H1 (cell line): ENCODE measurements at regions not wholly inside any gene's neighbourhood (a gene's known extent, or its start where the extent isn't known, plus 50 kb on each side); places are given as distances from the start of the nearest gene placed in this dataset.

Experiments used
- CTCF ChIA-PET: fragments of 300-600 bp; sonication (Branson Sonifier 250); formaldehyde crosslinking; loops from one replicate; lab custom pipeline; 2021; ENCODE audit not compliant: partially characterized antibody; lab: Charles Lee
- POLR2A ChIA-PET: fragments of 300-600 bp; sonication (Branson Sonifier 250); formaldehyde crosslinking; loops from one replicate; lab custom pipeline; 2021; ENCODE audit warnings: inconsistent platforms; ENCODE audit not compliant: partially characterized antibody; lab: Charles Lee
- DNase-seq, 2 experiments: peaks; one replicate each; pipeline versions ENCODE4 v3.0.0 to v3.0.0-alpha.2; 2010 to 2022; ENCODE audit warnings: low spot score in 2 of 2, low read depth in 1 of 2, mixed read lengths in 1 of 2
- FAIRE-seq: peaks from 2 replicates; lab custom pipeline; 2011; peaks lifted over from hg19 to GRCh38; lab: Jason Lieb, UNC
- H2AFZ ChIP-seq: 2 replicates; pipeline ENCODE4 v1.8.1; 2012; ENCODE audit warnings: low read length, inconsistent platforms
- H2AK5ac ChIP-seq: 2 replicates; pipeline ENCODE4 v1.6.1; 2013; ENCODE audit warnings: low read depth, low read length
- H2BK120ac ChIP-seq: replicated peaks from 2 replicates; pipeline ENCODE3; 2013; ENCODE audit warnings: low read depth, low read length, inconsistent platforms
- H2BK12ac ChIP-seq: 2 replicates; pipeline ENCODE4 v1.6.1; 2013; ENCODE audit warnings: low read depth, low read length
- H2BK15ac ChIP-seq: 2 replicates; pipeline ENCODE4 v1.6.1; 2013; ENCODE audit warnings: low read length
- H2BK20ac ChIP-seq: 2 replicates; pipeline ENCODE4 v1.6.1; 2013; ENCODE audit warnings: low read length
- H2BK5ac ChIP-seq: 2 replicates; pipeline ENCODE4 v1.6.1; 2013; ENCODE audit warnings: low read depth, low read length
- H3K14ac ChIP-seq: 2 replicates; pipeline ENCODE4 v1.6.1; 2013; ENCODE audit warnings: inconsistent platforms; ENCODE audit not compliant: insufficient read length
- H3K18ac ChIP-seq: 2 replicates; pipeline ENCODE4 v1.6.1; 2013; ENCODE audit warnings: low read length; ENCODE audit errors: extremely low read depth
- H3K23ac ChIP-seq: 2 replicates; pipeline ENCODE4 v1.6.1; 2013; ENCODE audit warnings: inconsistent platforms; ENCODE audit not compliant: insufficient read length
- H3K23me2 ChIP-seq: 2 replicates; pipeline ENCODE4 v1.6.1; 2013; ENCODE audit warnings: low read depth, low read length
- H3K27ac ChIP-seq: 2 replicates; pipeline ENCODE4 v1.6.1; 2011; ENCODE audit warnings: low read depth, low read length, inconsistent platforms
- H3K27me3 ChIP-seq, 4 experiments: replicated peaks in 1 of 4; 1 replicate in 1 of 4; 2 replicates in 3 of 4; pipeline versions ENCODE4 v1.6.1 to v1.8.1; 2011 to 2013; ENCODE audit warnings: low read length in 3 of 4, mild to moderate bottlenecking in 3 of 4, inconsistent platforms in 2 of 4, mixed read lengths in 2 of 4, moderate library complexity in 1 of 4; ENCODE audit not compliant: control insufficient read depth in 3 of 4, insufficient read depth in 3 of 4; ENCODE audit errors: extremely low read depth in 1 of 4
- H3K36me3 ChIP-seq, 4 experiments: 2 replicates each; pipeline versions ENCODE4 v1.6.1 to v1.8.1; 2011 to 2013; ENCODE audit warnings: mild to moderate bottlenecking in 4 of 4, low read length in 3 of 4, moderate library complexity in 2 of 4, control low read depth in 1 of 4, inconsistent platforms in 1 of 4; ENCODE audit not compliant: insufficient read depth in 4 of 4, control insufficient read depth in 2 of 4
- H3K4ac ChIP-seq: replicated peaks from 2 replicates; pipeline ENCODE3; 2013; ENCODE audit warnings: low read length, low read depth, mixed read lengths, inconsistent platforms; ENCODE audit not compliant: insufficient read length
- H3K4me1 ChIP-seq, 4 experiments: replicated peaks in 1 of 4; 1 replicate in 1 of 4; 2 replicates in 3 of 4; pipeline versions ENCODE4 v1.6.1 to v1.8.1; 2011 to 2013; ENCODE audit warnings: low read length in 3 of 4, inconsistent platforms in 2 of 4, mixed read lengths in 1 of 4; ENCODE audit not compliant: insufficient read depth in 4 of 4, control insufficient read depth in 3 of 4
- H3K4me2 ChIP-seq, 2 experiments: 2 replicates each; pipeline versions ENCODE4 v1.6.1 to v1.8.1; 2011 to 2013; ENCODE audit warnings: low read depth in 2 of 2, low read length in 2 of 2, control low read depth in 1 of 2, inconsistent platforms in 1 of 2, mild to moderate bottlenecking in 1 of 2; ENCODE audit not compliant: insufficient read depth in 1 of 2
- H3K4me3 ChIP-seq, 4 experiments: fragments of 200-600, 300-600 bp in 1 of 4; sonication (generic), shearing (Covaris generic), sonication (Bioruptor Twin) in 1 of 4; 2 replicates each; pipeline versions ENCODE4 v1.5.1 to v1.8.1; 2011 to 2016; ENCODE audit warnings: low read length in 4 of 4, low read depth in 3 of 4, control low read depth in 2 of 4, inconsistent platforms in 2 of 4, mild to moderate bottlenecking in 2 of 4, mixed read lengths in 1 of 4, moderate library complexity in 1 of 4; ENCODE audit not compliant: insufficient read depth in 2 of 4; ENCODE audit errors: extremely low read depth in 1 of 4
- H3K56ac ChIP-seq: replicated peaks from 2 replicates; pipeline ENCODE3; 2013; ENCODE audit warnings: low read depth, mild to moderate bottlenecking, mixed read lengths, low read length, inconsistent platforms; ENCODE audit not compliant: insufficient read length
- H3K79me1 ChIP-seq: 2 replicates; pipeline ENCODE4 v1.6.1; 2013; ENCODE audit warnings: low read depth, low read length, control low read depth
- H3K79me2 ChIP-seq, 2 experiments: 2 replicates each; pipeline versions ENCODE4 v1.6.1 to v1.8.1; 2012 to 2013; ENCODE audit warnings: low read length in 2 of 2, mild to moderate bottlenecking in 2 of 2, inconsistent platforms in 1 of 2; ENCODE audit not compliant: insufficient read depth in 2 of 2, control insufficient read depth in 1 of 2
- H3K9ac ChIP-seq, 4 experiments: replicated peaks in 1 of 4; 1 replicate in 1 of 4; 2 replicates in 3 of 4; pipeline versions ENCODE4 v1.6.1 to v1.8.1; 2011 to 2013; ENCODE audit warnings: low read depth in 3 of 4, low read length in 3 of 4, control low read depth in 2 of 4, mild to moderate bottlenecking in 2 of 4, moderate library complexity in 2 of 4, inconsistent platforms in 1 of 4; ENCODE audit errors: extremely low read depth in 1 of 4
- H3K9me3 ChIP-seq, 2 experiments: 2 replicates each; pipeline versions ENCODE4 v1.6.1 to v1.8.1; 2012 to 2013; ENCODE audit warnings: mild to moderate bottlenecking in 2 of 2, moderate library complexity in 2 of 2, control low read depth in 1 of 2, inconsistent platforms in 1 of 2, low read depth in 1 of 2, low read length in 1 of 2, mixed read lengths in 1 of 2; ENCODE audit not compliant: insufficient read depth in 2 of 2
- H4K20me1 ChIP-seq, 2 experiments: replicated peaks in 1 of 2; 2 replicates each; pipeline versions ENCODE3 to v1.8.1; 2011 to 2013; ENCODE audit warnings: inconsistent platforms in 2 of 2, low read length in 2 of 2, mild to moderate bottlenecking in 1 of 2; ENCODE audit not compliant: insufficient read depth in 2 of 2, control insufficient read depth in 1 of 2
- H4K5ac ChIP-seq: 2 replicates; pipeline ENCODE4 v1.6.1; 2013; ENCODE audit warnings: low read length, low read depth, mixed read lengths, inconsistent platforms; ENCODE audit not compliant: insufficient read length
- H4K8ac ChIP-seq: 2 replicates; pipeline ENCODE4 v1.8.0; 2013; ENCODE audit warnings: mild to moderate bottlenecking, moderate library complexity, low read length, inconsistent platforms; ENCODE audit not compliant: insufficient read depth; ENCODE audit errors: extremely low read depth
- H4K91ac ChIP-seq: replicated peaks from 2 replicates; pipeline ENCODE3; 2013; ENCODE audit warnings: low read length, mixed read lengths, inconsistent platforms; ENCODE audit not compliant: insufficient read length
- ASH2L ChIP-seq: fragments of 200-600, 300-600 bp; sonication (generic); IDR thresholded peaks from one replicate; pipeline ENCODE4 v1.7.1; 2017; ENCODE audit warnings: low read length
- BCL11A ChIP-seq, 2 experiments: IDR thresholded peaks; one replicate each; pipeline ENCODE4 v1.6.1; 2011; ENCODE audit warnings: low read depth in 2 of 2, low read length in 2 of 2, mild to moderate bottlenecking in 2 of 2
- CBX8 ChIP-seq: fragments of 300-800, 300-1000 bp; sonication (generic); IDR thresholded peaks from 2 replicates; pipeline ENCODE4 v1.7.1; 2016; ENCODE audit warnings: low read depth, low read length, borderline replicate concordance
- CREB1 ChIP-seq: IDR thresholded peaks from 2 replicates; pipeline ENCODE4 v1.6.1; 2012; ENCODE audit warnings: inconsistent platforms
- CTCF ChIP-seq, 3 experiments: IDR thresholded peaks; 1 replicate in 2 of 3; 2 replicates in 1 of 3; pipeline versions ENCODE4 v1.5.1 to v1.6.1; 2011; ENCODE audit warnings: low read length in 3 of 3, mild to moderate bottlenecking in 3 of 3, inconsistent platforms in 2 of 3, low read depth in 1 of 3, moderate library complexity in 1 of 3; ENCODE audit not compliant: insufficient read depth in 1 of 3; ENCODE audit errors: control extremely low read depth in 1 of 3
- E2F6 ChIP-seq: IDR thresholded peaks from 2 replicates; pipeline ENCODE4 v1.6.1; 2012; ENCODE audit warnings: inconsistent platforms
- RAD21 ChIP-seq, 2 experiments: IDR thresholded peaks in 1 of 2; conservative IDR thresholded peaks in 1 of 2; 2 replicates each; pipeline ENCODE4 v1.6.1; 2011; ENCODE audit warnings: low read depth in 2 of 2, low read length in 2 of 2, improper control_type of control experiment in 1 of 2, inconsistent platforms in 1 of 2, mild to moderate bottlenecking in 1 of 2, moderate library complexity in 1 of 2
- RFX5 ChIP-seq: IDR thresholded peaks from 2 replicates; pipeline ENCODE4 v1.6.1; 2011; ENCODE audit warnings: low read depth, low read length, improper control_type of control experiment, borderline replicate concordance
- SIX5 ChIP-seq: IDR thresholded peaks from 2 replicates; pipeline ENCODE4 v1.6.1; 2011; ENCODE audit warnings: mild to moderate bottlenecking, low read depth, low read length
- SP4 ChIP-seq: IDR thresholded peaks from 2 replicates; pipeline ENCODE4 v1.6.1; 2012; ENCODE audit warnings: low read length, inconsistent platforms
- WGBS, 2 experiments: shearing (Covaris generic) in 1 of 2; methylation state at CpG; one replicate each; pipeline versions ENCODE4 v1.1.6 to v1.1.7; 2013 to 2015; ENCODE audit warnings: low lambda C conversion rate in 2 of 2, mixed read lengths in 2 of 2, inconsistent platforms in 1 of 2, low coverage in 1 of 2, missing lambda C conversion rate in 1 of 2; ENCODE audit not compliant: insufficient replicate concordance in 2 of 2, insufficient coverage in 1 of 2, insufficient read length in 1 of 2; ENCODE audit errors: extremely low coverage in 1 of 2, missing lambda C conversion rate in 1 of 2; 5-methylcytosine and 5-hydroxymethylcytosine counted together

GRCh38 chr16:60304066-60304465 lies 1570.0 kb upstream of the GOT2 start:
- Histone ChIP-seq H4K5ac (no peak overlapping the region), H2AK5ac (no peak overlapping the region), H3K18ac (no peak overlapping the region), H2BK15ac (no peak overlapping the region), H2AFZ (no peak overlapping the region), H3K4me1 (no peaks in the 10 kb centered on the region), H2BK5ac (no peak overlapping the region), H3K4ac (no peak overlapping the region), H3K79me2 (no peaks in the 10 kb centered on the region), H2BK12ac (no peak overlapping the region), H4K8ac (no peak overlapping the region), H3K36me3 (no peaks in the 10 kb centered on the region), H3K27ac (no peak overlapping the region), H2BK20ac (no peak overlapping the region), H3K23me2 (no peaks in the 10 kb centered on the region), H3K56ac (no peak overlapping the region), H2BK120ac (no peak overlapping the region), H4K91ac (no peak overlapping the region), H3K23ac (no peak overlapping the region), H3K9ac (no peak overlapping the region), H3K4me3 (no peak overlapping the region), H3K4me2 (no peak overlapping the region), H3K9me3 (no peaks in the 10 kb centered on the region), H3K27me3 (no peaks in the 10 kb centered on the region), H3K14ac (no peak overlapping the region), H3K79me1 (no peaks in the 10 kb centered on the region), H4K20me1 (no peaks in the 10 kb centered on the region)
- no peak for DNase-seq
- WGBS, 2 experiments, result 92% methylated on average over 2 of the region's 4 CpGs; no CpG with 5 or more reads in 1 of the 2 experiments
- FAIRE-seq, result no peak
- POLR2A ChIA-PET, result no interaction called here
- CTCF ChIA-PET, result interaction anchor here (0.6 to 0.7 kb wide), 3 partner anchors 522 to 989 kb away, joined by 3 read pairs; no protein-coding TSS in a partner anchor
- TF ChIP-seq CTCF (IDR thresholded peaks at IDR 0.05; ENCODE audit: control extremely low read depth in 1 of 3, insufficient read depth in 1 of 3, low read depth in 1 of 3, low read length in 3 of 3) (no peak), SP4 (no peak), E2F6 (no peak), RAD21 (IDR thresholded peaks at IDR 0.05 in 1 of 2, conservative IDR thresholded peaks at IDR 0.05 in 1 of 2; ENCODE audit: low read depth in 2 of 2, low read length in 2 of 2) (no peak), RFX5 (no peak), CBX8 (no peak), SIX5 (no peak), ASH2L (no peak), BCL11A (IDR thresholded peaks at IDR 0.05; ENCODE audit: low read depth in 2 of 2, low read length in 2 of 2) (no peak), CREB1 (no peak)
